ENCODE measurements at regions not wholly inside any gene's neighbourhood (a gene's known extent, or its start where the extent isn't known, plus 50 kb on each side); places are given as distances from the start of the nearest gene placed in this dataset.

- no TSS peak for BruUV-seq (replicated peaks)
- CTCF ChIA-PET: interaction anchor here (0.6 kb wide), 1 partner anchor 16 kb away, joined by 5 read pairs; no protein-coding TSS in a partner anchor
- Histone ChIP-seq H3K27me3 (ENCODE audit: control insufficient read depth, insufficient read depth, low read length) (peaks cover 18% of the 10 kb centered on the region), H3K9me3 (ENCODE audit: control insufficient read depth, insufficient read depth, low read depth, low read length) (no peaks in the 10 kb centered on the region), H3K4me3 (ENCODE audit: low read depth in 2 of 2, low read length in 2 of 2) (no peak overlapping the region), H3K27ac (ENCODE audit: low read length) (no peak overlapping the region), H3K36me3 (ENCODE audit: control insufficient read depth, insufficient read depth, low read length) (no peaks in the 10 kb centered on the region), H3K4me1 (ENCODE audit: control insufficient read depth, insufficient read depth, low read length) (no peaks in the 10 kb centered on the region)
- ATAC-seq (no peak), DNase-seq (ENCODE audit: low read depth, low spot score) (no peak)
- in situ Hi-C loops (cut with HindIII; ENCODE audit: low pct_unique_long_range_greater_than_20kb, low sequenced_read_pairs) (no loop called here), intact Hi-C loops (cut with micrococcal nuclease; ENCODE audit: unreplicated experiment) (no loop called here)
- TF ChIP-seq SIN3A (IDR thresholded peaks at IDR 0.05; ENCODE audit: borderline replicate concordance, insufficient read depth, low read depth, low read length) (no peak), TCF7L2 (IDR thresholded peaks at IDR 0.05; ENCODE audit: low read depth, low read length) (no peak), POLR2AphosphoS5 (IDR thresholded peaks at IDR 0.05; ENCODE audit: low read depth, low read length) (no peak), REST (IDR thresholded peaks at IDR 0.05; ENCODE audit: insufficient read depth in 1 of 2, low read depth in 2 of 2, low read length in 1 of 2) (no peak), CTCF (IDR thresholded peaks at IDR 0.05) (no peak)
- POLR2A ChIA-PET: interaction anchor here (0.6 kb wide), 1 partner anchor 120 kb away, joined by 4 read pairs; no protein-coding TSS in a partner anchor
These were observed 82.4 kb upstream of the SMYD2 start for GRCh38 chr1:214198571-214198970.

- POLR2A ChIA-PET: no interaction called here
- no peaks in the 10 kb centered on the region for H3K9me3 ChIP-seq (ENCODE audit: control insufficient read depth, insufficient read depth, low read depth, low read length)
- in situ Hi-C loops (cut with HindIII; ENCODE audit: low pct_unique_long_range_greater_than_20kb, low sequenced_read_pairs) (no loop called here), intact Hi-C loops (cut with micrococcal nuclease; ENCODE audit: unreplicated experiment) (no loop called here)
- no peaks in the 10 kb centered on the region for H3K36me3 ChIP-seq (ENCODE audit: control insufficient read depth, insufficient read depth, low read length)
- H3K27ac ChIP-seq (ENCODE audit: low read length): no peak overlapping the region
- ATAC-seq: no peak
- peaks cover 18% of the 10 kb centered on the region for H3K27me3 ChIP-seq (ENCODE audit: control insufficient read depth, insufficient read depth, low read length)
- H3K4me3 ChIP-seq (ENCODE audit: low read depth in 2 of 2, low read length in 2 of 2): no peak overlapping the region
- TF ChIP-seq TCF7L2 (IDR thresholded peaks at IDR 0.05; ENCODE audit: low read depth, low read length) (no peak), CTCF (IDR thresholded peaks at IDR 0.05) (no peak), REST (IDR thresholded peaks at IDR 0.05; ENCODE audit: insufficient read depth in 1 of 2, low read depth in 2 of 2, low read length in 1 of 2) (no peak), SIN3A (IDR thresholded peaks at IDR 0.05; ENCODE audit: borderline replicate concordance, insufficient read depth, low read depth, low read length) (no peak), POLR2AphosphoS5 (IDR thresholded peaks at IDR 0.05; ENCODE audit: low read depth, low read length) (no peak)
- DNase-seq (ENCODE audit: low read depth, low spot score): no peak
- H3K4me1 ChIP-seq (ENCODE audit: control insufficient read depth, insufficient read depth, low read length): no peaks in the 10 kb centered on the region
- no TSS peak for BruUV-seq (replicated peaks)
- CTCF ChIA-PET: no interaction called here
These were observed 81.4 kb upstream of the SMYD2 start for GRCh38 chr1:214199585-214199984.
